ENCODE measurements at regions not wholly inside any gene's neighbourhood (a gene's known extent, or its start where the extent isn't known, plus 50 kb on each side); places are given as distances from the start of the nearest gene placed in this dataset.

DNA sequence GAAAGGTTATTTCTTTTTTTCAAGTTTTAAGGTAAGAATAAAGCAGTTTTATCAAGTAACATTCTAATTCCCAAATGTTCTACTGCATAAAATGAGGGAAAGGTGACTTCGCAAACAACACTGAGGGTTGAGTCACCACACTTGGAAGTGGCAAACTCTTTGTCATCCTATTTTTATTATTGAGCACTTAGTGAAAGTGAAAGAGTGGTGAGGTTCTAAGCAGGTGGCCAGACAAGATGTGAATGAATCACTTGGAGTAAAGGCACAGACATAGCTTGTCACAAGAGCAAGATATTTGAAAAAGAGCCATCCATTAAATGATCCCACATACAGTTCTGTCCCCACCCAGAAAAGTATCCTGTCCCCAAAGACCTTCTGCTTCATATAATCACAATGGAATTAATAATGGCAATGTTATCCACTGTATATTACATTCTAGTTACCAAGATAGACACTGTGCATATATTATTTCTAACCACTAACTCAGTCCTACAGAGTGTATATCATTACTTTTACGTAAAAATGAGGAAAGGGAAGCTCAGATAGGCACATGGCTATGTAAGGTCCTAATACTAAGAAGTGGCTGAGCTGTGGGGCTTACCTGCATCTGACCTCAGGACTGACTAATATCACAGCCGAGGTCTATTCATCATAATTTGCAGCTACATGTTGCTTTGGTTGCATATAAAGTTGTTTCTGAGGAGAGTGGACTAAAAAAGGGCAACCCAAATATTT is 730.4 kb upstream of the MEF2C start:
- no peak for DNase-seq
- no peaks in the 10 kb centered on the region for H3K9me3 ChIP-seq
- no peak overlapping the region for H3K27ac ChIP-seq
- no peaks in the 10 kb centered on the region for H3K4me1 ChIP-seq
- ATAC-seq, result no peak
- intact Hi-C loops (cut with DNase I), result no loop called here
- WGBS (ENCODE audit: insufficient coverage, low coverage, low lambda C conversion rate, missing lambda C conversion rate), result 63% methylated on average over 3 of the region's 3 CpGs
- H3K4me3 ChIP-seq, result no peak overlapping the region
- H3K36me3 ChIP-seq, result no peaks in the 10 kb centered on the region
- no peak for TF ChIP-seq POLR2A (IDR thresholded peaks at IDR 0.05)
- TF ChIP-seq, protein P1, sequence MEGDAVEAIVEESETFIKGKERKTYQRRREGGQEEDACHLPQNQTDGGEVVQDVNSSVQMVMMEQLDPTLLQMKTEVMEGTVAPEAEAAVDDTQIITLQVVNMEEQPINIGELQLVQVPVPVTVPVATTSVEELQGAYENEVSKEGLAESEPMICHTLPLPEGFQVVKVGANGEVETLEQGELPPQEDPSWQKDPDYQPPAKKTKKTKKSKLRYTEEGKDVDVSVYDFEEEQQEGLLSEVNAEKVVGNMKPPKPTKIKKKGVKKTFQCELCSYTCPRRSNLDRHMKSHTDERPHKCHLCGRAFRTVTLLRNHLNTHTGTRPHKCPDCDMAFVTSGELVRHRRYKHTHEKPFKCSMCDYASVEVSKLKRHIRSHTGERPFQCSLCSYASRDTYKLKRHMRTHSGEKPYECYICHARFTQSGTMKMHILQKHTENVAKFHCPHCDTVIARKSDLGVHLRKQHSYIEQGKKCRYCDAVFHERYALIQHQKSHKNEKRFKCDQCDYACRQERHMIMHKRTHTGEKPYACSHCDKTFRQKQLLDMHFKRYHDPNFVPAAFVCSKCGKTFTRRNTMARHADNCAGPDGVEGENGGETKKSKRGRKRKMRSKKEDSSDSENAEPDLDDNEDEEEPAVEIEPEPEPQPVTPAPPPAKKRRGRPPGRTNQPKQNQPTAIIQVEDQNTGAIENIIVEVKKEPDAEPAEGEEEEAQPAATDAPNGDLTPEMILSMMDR (IDR thresholded peaks at IDR 0.05), result no peak
- H3K27me3 ChIP-seq, result no peaks in the 10 kb centered on the region

DNA sequence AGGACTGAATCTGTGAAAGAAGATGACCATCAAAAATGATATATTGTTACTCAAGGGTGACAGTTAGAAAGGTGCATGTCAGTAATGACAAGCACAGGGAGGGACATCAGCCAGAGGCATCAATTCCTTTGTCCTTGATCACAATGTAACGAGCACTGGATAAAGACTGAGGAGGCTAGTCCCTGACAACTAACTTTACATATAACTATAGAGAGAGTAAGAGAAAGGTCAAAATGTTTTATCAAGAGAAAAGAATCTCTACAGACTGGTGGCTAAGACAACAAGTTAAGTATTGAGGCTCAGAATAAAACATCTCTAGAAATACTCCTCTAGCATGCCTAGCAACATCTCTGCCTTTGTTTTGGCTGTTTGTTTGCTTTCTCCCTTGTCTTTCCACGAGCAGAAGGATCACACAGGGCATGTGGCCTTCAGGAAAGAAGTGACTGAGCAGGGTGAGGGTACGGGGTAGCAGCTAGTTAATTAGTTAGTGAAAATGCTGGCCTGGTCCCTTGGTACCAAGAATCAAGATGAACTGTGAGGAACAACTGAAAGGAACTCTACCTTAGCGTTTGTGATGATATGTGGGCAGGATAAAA is 724.1 kb upstream of the MEF2C start:
- TF ChIP-seq POLR2A (IDR thresholded peaks at IDR 0.05), result no peak
- TF ChIP-seq, protein P1 (IDR thresholded peaks at IDR 0.05), result no peak
- Histone ChIP-seq H3K27me3 (no peaks in the 10 kb centered on the region), H3K36me3 (no peaks in the 10 kb centered on the region), H3K27ac (no peak overlapping the region), H3K9me3 (no peaks in the 10 kb centered on the region), H3K4me3 (no peak overlapping the region), H3K4me1 (no peaks in the 10 kb centered on the region)
- intact Hi-C loops (cut with DNase I), result no loop called here
- 42% methylated on average over 4 of the region's 4 CpGs for WGBS (ENCODE audit: insufficient coverage, low coverage, low lambda C conversion rate, missing lambda C conversion rate)
- DNase-seq (no peak), ATAC-seq (no peak)

DNA sequence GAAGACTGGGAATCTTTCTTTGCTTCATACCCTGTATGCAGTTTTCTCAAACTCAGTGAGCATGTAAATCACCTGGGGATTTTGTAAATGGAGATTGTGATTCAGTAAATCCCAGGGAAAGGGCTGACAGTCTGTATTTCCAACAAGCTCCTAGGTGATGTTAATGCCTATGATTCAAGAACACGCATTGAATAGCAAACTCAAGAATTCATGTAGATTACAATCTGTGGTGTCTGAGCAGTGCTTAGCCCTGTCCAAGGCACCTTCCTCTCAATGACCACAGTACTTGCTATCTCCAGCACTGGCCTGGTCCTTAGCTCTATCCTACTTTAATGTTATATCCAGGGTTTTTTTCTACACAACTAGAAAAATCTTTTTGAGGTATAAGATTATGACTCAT is 721.4 kb upstream of the MEF2C start:
- Histone ChIP-seq H3K9me3 (no peaks in the 10 kb centered on the region), H3K27me3 (no peaks in the 10 kb centered on the region), H3K27ac (no peak overlapping the region), H3K36me3 (no peaks in the 10 kb centered on the region), H3K4me3 (no peak overlapping the region), H3K4me1 (no peaks in the 10 kb centered on the region)
- 60% methylated on average over 1 of the region's 1 CpG for WGBS (ENCODE audit: insufficient coverage, low coverage, low lambda C conversion rate, missing lambda C conversion rate)
- ATAC-seq (no peak), DNase-seq (no peak)
- intact Hi-C loops (cut with DNase I), result no loop called here
- TF ChIP-seq, protein P1 (IDR thresholded peaks at IDR 0.05), result no peak
- TF ChIP-seq POLR2A (IDR thresholded peaks at IDR 0.05), result no peak

DNA sequence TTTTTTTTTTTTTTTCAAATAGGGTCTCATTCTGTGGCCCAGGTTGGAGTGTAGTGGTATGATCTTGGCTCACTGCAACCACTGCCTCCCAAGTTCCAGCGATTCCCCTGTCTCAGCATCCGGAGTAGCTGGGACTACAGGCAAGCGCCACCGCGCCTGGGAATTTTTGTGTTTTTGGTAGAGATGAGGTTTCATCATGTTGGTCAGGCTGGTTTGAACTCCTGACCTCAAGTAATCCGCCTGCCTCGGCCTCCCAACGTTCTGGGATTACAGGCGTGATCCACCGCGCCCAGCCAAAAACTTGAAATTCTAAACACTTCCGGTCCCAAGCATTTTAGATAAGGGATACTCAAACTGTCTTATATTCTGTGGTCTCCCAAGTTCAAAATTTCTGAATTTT is 718.9 kb upstream of the MEF2C start:
- TF ChIP-seq POLR2A (IDR thresholded peaks at IDR 0.05), result no peak
- TF ChIP-seq, protein P1 (IDR thresholded peaks at IDR 0.05), result no peak
- intact Hi-C loops (cut with DNase I), result no loop called here
- Histone ChIP-seq H3K9me3 (no peaks in the 10 kb centered on the region), H3K4me1 (no peaks in the 10 kb centered on the region), H3K36me3 (no peaks in the 10 kb centered on the region), H3K4me3 (no peak overlapping the region), H3K27me3 (no peaks in the 10 kb centered on the region), H3K27ac (no peak overlapping the region)
- no peak for DNase-seq
- 86% methylated on average over 12 of the region's 12 CpGs for WGBS (ENCODE audit: insufficient coverage, low coverage, low lambda C conversion rate, missing lambda C conversion rate)
- ATAC-seq, result no peak
